Fibroblast of mammary gland (primary cell): ENCODE measurements at regions not wholly inside any gene's neighbourhood (a gene's known extent, or its start where the extent isn't known, plus 50 kb on each side); places are given as distances from the start of the nearest gene placed in this dataset.

Experiments used
- DNase-seq: peaks from one replicate; pipeline ENCODE4 v3.0.0-alpha.2; 2010; ENCODE audit warnings: low read depth
- H3K4me3 ChIP-seq: 2 replicates; pipeline ENCODE4 v1.5.1; 2011; ENCODE audit warnings: low read depth, mild to moderate bottlenecking, low read length, moderate library complexity; ENCODE audit not compliant: control insufficient read depth
- CTCF ChIP-seq: conservative IDR thresholded peaks from 2 replicates; pipeline ENCODE4 v1.5.1; 2011; ENCODE audit warnings: low read depth, low read length, inconsistent platforms; ENCODE audit not compliant: control insufficient read depth, insufficient read depth

DNA sequence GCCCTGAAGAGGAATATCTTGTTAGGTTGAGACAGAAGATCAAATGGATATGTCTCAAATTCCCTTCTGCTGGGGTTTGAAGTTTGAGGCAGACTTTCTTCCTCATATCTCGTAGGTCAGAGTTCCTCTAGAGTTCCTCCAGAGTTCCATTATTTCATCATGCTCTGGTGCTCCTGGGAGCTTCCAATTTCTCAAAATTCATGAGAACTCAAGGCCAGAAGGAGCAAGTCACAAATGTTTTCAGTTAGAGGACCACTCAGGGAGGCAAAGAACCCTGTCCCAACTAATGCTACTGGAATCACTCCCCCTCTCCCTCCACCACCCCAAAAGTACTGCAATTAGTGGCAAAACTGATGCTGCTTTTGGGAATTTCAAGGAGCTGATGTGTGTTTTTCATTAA is 115.7 kb upstream of the RBMS1 start:
- peak; percentile 29 for DNase-seq

DNA sequence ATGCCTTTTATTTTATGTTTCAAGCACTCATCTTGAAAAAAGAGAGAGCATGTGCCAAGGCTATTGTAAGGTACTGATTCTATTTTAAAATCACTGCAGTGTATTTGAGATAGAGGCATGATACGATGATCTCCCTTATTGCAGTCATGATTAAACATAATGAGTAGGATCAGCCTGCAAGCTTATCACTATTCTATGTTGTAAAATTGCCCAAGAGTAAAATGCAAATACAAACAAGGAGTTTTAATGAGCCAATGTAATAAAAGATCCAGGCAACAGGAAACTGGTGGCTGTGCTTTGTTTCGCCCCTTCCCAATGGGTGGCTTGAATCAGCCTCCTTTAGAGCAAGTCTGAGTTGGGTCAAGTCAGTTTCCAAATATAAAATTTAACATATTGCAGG is 116.4 kb upstream of the RBMS1 start:
- DNase-seq = no peak
- no peak for TF ChIP-seq CTCF
- no peak overlapping the region for H3K4me3 ChIP-seq

More for the DNA sequence above, 115.7 kb upstream of the RBMS1 start:
- no peak overlapping the region for H3K4me3 ChIP-seq
- no peak for TF ChIP-seq CTCF

DNA sequence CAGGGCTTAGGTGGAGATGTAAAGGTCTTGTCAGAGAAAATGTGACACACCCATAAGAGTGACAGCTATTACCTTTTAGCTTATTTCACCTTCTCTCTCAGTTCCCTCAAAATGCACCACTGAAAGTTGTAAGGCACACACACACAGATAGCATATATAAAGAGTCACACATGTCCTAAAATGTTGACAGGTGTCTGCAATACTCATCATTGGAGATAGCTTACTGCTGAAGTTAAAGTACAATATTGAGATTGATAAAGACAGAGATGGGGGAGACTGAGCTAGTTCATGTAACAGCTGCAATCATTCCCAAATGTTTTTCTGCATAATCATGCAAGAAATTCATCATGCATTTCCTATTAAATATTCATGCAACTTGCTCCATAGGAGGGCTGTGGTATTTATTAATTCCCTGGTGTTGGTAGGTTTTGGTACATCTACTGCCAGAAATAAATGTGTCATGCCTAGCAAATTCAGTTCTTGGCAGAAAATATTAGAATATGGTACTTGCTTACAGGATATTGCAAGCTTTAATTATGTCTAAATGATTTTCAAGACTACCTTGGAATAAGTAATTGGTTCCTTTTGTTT is 118.8 kb upstream of the RBMS1 start:
- TF ChIP-seq CTCF = no peak
- DNase-seq = peak; percentile 80

DNA sequence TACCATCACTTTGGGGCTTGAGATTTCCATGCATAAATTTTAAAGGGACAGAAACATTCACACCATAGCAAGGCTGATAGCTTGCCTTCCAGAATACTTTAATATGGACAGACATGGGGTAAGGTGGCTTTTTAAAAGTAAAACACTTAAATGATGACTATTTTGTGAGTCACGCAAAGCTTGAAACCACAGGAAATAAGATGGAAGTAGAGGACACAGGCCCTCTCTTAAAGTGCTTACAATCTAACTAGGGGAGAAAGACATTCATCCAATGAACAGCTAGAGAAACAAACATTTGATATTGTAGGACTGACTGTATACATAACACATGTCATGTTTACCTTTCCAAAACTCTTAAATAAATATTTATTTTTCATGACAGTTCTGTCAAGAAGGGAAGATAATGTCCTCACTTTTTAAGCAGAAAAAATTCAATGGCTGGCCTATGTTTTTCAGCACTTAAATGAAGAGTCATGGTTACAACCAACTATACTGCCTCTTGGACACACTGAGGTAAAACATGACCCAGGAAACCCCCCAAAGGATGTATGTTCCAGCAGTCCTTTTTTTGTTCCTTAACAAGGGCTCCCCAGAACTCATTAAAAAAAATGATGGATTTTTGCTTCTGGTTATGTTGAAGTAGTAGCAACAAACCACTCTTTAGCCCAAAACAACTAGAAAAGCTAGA is 120.0 kb upstream of the RBMS1 start:
- peak; percentile 88 for DNase-seq
- H3K4me3 ChIP-seq = no peak overlapping the region
- no peak for TF ChIP-seq CTCF

More for the DNA sequence above, 118.8 kb upstream of the RBMS1 start:
- no peak overlapping the region for H3K4me3 ChIP-seq

GRCh38 chr2:160614391-160614790 is 120.8 kb upstream of the RBMS1 start:
- peak; percentile 63 for DNase-seq
- no peak for TF ChIP-seq CTCF
- no peak overlapping the region for H3K4me3 ChIP-seq

DNA sequence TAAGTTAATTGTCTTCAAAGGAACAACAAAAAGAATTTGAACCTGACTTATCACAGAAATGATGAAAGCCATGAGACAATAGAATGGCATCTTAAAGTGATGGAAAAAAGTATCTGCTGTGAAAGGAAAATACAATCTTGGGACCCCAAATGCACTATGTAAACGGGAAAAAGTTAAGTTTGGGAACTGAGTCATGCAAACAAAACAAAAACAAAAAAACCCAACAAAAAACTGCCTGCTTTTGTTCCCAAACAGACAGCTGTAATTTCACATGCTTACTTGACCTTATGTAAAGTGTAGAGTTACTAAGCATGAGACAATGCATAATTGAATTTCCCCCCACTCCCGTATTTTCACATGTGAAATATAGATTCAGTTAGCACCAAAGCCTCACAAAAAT is 122.1 kb upstream of the RBMS1 start:
- no peak for TF ChIP-seq CTCF
- H3K4me3 ChIP-seq = no peak overlapping the region
- DNase-seq = peak; percentile 42

- no peak for DNase-seq
- no peak for TF ChIP-seq CTCF
Observed at GRCh38 chr2:160616149-160616548, 122.5 kb upstream of the RBMS1 start.

More at GRCh38 chr2:160616149-160616548, 122.5 kb upstream of the RBMS1 start:
- H3K4me3 ChIP-seq = no peak overlapping the region
